HepG2 (cell line): ENCODE measurements at regions not wholly inside any gene's neighbourhood (a gene's known extent, or its start where the extent isn't known, plus 50 kb on each side); places are given as distances from the start of the nearest gene placed in this dataset.

Source experiments
- CHD2 ChIP-seq: IDR thresholded peaks from 2 replicates; pipeline ENCODE4 v1.6.1; 2011; ENCODE audit warnings: low read depth, low read length, improper control_type of control experiment
- GABPA ChIP-seq, 2 experiments: IDR thresholded peaks; 2 replicates each; pipeline ENCODE4 v1.6.1; 2011 to 2016; ENCODE audit warnings: low read depth in 2 of 2, low read length in 1 of 2, missing biosample characterization in 1 of 2, missing genetic modification characterization in 1 of 2
- HIVEP1 ChIP-seq: sonication (generic); formaldehyde crosslinking; IDR thresholded peaks from 2 replicates; pipeline ENCODE4 v1.4.0; 2020; ENCODE audit warnings: mild to moderate bottlenecking, missing genetic modification reagents
- HNF4G ChIP-seq, 2 experiments: sonication (generic) in 1 of 2; formaldehyde crosslinking in 1 of 2; IDR thresholded peaks; 2 replicates each; pipeline versions ENCODE4 v1.4.0 to v1.6.1; 2011 to 2020; ENCODE audit warnings: borderline replicate concordance in 2 of 2, low read depth in 2 of 2, mild to moderate bottlenecking in 2 of 2, low read length in 1 of 2, missing genetic modification reagents in 1 of 2, moderate library complexity in 1 of 2
- JUN ChIP-seq: sonication (generic); formaldehyde crosslinking; IDR thresholded peaks from 2 replicates; pipeline ENCODE4 v1.4.0; 2020; ENCODE audit warnings: mild to moderate bottlenecking, missing genetic modification reagents
- POLR2A ChIP-seq, 2 experiments: IDR thresholded peaks; 2 replicates each; pipeline ENCODE4 v1.6.1; 2011; ENCODE audit warnings: low read depth in 2 of 2, low read length in 2 of 2, mild to moderate bottlenecking in 1 of 2, moderate library complexity in 1 of 2; ENCODE audit not compliant: insufficient read depth in 1 of 2
- ZNF138 ChIP-seq: sonication (generic); formaldehyde crosslinking; IDR thresholded peaks from 2 replicates; pipeline ENCODE4 v1.5.0; 2020; ENCODE audit warnings: mild to moderate bottlenecking, low read depth, missing genetic modification reagents
- ZNF629 ChIP-seq: sonication (generic); formaldehyde crosslinking; conservative IDR thresholded peaks from 2 replicates; pipeline ENCODE4 v1.5.0; 2020; ENCODE audit warnings: missing genetic modification reagents
- TF ChIP-seq, protein P1 (sequence below): sonication (generic); formaldehyde crosslinking; IDR thresholded peaks from 2 replicates; pipeline ENCODE4 v1.5.0; 2020; ENCODE audit warnings: mild to moderate bottlenecking, missing genetic modification reagents, moderate library complexity
- TF ChIP-seq, protein P2 (sequence below): sonication (generic); formaldehyde crosslinking; IDR thresholded peaks from 2 replicates; pipeline ENCODE4 v1.8.1; 2022; ENCODE audit warnings: low read depth, mild to moderate bottlenecking, missing genetic modification reagents
- TF ChIP-seq, protein P3 (sequence below): sonication (generic); formaldehyde crosslinking; IDR thresholded peaks from 2 replicates; pipeline ENCODE4 v1.4.0; 2020; ENCODE audit warnings: missing genetic modification reagents
- TF ChIP-seq, protein P4 (sequence below): sonication (generic); formaldehyde crosslinking; conservative IDR thresholded peaks from 2 replicates; pipeline ENCODE4 v1.4.0; 2020; ENCODE audit warnings: missing genetic modification reagents
- TF ChIP-seq, protein P5 (sequence below): sonication (generic); formaldehyde crosslinking; IDR thresholded peaks from 2 replicates; pipeline ENCODE4 v1.5.0; 2020; ENCODE audit warnings: mild to moderate bottlenecking, missing genetic modification reagents, borderline replicate concordance
- TF ChIP-seq, protein P6 (sequence below): sonication (generic); formaldehyde crosslinking; IDR thresholded peaks from 2 replicates; pipeline ENCODE4 v1.4.0; 2020; ENCODE audit warnings: mild to moderate bottlenecking, missing genetic modification reagents

DNA sequence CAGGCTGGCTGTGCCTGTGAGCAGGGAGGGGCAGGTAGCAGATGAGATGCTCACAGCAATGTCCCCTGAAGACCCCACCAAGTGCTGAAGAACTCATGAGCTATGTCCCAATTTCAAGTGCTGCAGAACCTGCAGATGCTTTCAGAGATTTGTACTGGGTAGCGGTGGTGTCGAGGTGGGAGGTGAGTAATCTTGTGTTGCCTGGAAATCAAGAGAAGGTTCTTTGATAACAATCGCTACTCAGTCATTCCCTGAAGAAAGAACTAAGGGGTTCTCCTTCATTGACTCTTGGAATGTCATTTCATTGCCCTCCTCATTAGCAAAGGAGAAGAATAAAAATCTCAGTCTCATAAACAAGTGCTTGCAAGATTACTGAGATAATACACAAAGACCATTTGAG is 246.4 kb downstream of the EMX2 start:
- TF ChIP-seq, protein P1, sequence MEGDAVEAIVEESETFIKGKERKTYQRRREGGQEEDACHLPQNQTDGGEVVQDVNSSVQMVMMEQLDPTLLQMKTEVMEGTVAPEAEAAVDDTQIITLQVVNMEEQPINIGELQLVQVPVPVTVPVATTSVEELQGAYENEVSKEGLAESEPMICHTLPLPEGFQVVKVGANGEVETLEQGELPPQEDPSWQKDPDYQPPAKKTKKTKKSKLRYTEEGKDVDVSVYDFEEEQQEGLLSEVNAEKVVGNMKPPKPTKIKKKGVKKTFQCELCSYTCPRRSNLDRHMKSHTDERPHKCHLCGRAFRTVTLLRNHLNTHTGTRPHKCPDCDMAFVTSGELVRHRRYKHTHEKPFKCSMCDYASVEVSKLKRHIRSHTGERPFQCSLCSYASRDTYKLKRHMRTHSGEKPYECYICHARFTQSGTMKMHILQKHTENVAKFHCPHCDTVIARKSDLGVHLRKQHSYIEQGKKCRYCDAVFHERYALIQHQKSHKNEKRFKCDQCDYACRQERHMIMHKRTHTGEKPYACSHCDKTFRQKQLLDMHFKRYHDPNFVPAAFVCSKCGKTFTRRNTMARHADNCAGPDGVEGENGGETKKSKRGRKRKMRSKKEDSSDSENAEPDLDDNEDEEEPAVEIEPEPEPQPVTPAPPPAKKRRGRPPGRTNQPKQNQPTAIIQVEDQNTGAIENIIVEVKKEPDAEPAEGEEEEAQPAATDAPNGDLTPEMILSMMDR = no peak
- TF ChIP-seq, protein P2, sequence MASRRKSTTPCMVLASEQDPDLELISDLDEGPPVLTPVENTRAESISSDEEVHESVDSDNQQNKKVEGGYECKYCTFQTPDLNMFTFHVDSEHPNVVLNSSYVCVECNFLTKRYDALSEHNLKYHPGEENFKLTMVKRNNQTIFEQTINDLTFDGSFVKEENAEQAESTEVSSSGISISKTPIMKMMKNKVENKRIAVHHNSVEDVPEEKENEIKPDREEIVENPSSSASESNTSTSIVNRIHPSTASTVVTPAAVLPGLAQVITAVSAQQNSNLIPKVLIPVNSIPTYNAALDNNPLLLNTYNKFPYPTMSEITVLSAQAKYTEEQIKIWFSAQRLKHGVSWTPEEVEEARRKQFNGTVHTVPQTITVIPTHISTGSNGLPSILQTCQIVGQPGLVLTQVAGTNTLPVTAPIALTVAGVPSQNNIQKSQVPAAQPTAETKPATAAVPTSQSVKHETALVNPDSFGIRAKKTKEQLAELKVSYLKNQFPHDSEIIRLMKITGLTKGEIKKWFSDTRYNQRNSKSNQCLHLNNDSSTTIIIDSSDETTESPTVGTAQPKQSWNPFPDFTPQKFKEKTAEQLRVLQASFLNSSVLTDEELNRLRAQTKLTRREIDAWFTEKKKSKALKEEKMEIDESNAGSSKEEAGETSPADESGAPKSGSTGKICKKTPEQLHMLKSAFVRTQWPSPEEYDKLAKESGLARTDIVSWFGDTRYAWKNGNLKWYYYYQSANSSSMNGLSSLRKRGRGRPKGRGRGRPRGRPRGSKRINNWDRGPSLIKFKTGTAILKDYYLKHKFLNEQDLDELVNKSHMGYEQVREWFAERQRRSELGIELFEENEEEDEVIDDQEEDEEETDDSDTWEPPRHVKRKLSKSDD (CRISPR knock-in tag) = no peak
- TF ChIP-seq, protein P3, sequence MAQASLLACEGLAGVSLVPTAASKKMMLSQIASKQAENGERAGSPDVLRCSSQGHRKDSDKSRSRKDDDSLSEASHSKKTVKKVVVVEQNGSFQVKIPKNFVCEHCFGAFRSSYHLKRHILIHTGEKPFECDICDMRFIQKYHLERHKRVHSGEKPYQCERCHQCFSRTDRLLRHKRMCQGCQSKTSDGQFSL (CRISPR knock-in tag) = no peak
- TF ChIP-seq, protein P4, sequence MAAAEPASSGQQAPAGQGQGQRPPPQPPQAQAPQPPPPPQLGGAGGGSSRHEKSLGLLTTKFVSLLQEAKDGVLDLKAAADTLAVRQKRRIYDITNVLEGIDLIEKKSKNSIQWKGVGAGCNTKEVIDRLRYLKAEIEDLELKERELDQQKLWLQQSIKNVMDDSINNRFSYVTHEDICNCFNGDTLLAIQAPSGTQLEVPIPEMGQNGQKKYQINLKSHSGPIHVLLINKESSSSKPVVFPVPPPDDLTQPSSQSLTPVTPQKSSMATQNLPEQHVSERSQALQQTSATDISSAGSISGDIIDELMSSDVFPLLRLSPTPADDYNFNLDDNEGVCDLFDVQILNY (CRISPR knock-in tag) = no peak
- TF ChIP-seq JUN (CRISPR knock-in tag) (no peak), HIVEP1 (CRISPR knock-in tag) (no peak), ZNF629 (CRISPR knock-in tag) (no peak), POLR2A (IDR thresholded peaks at IDR 0.05; ENCODE audit: insufficient read depth in 1 of 2, low read depth in 2 of 2, low read length in 2 of 2) (no peak), CHD2 (no peak), GABPA (IDR thresholded peaks at IDR 0.05; ENCODE audit: low read depth, low read length) (no peak), GABPA (CRISPR knock-in tag; IDR thresholded peaks at IDR 0.05; ENCODE audit: low read depth) (no peak), HNF4G (IDR thresholded peaks at IDR 0.05; ENCODE audit: borderline replicate concordance, low read depth, low read length) (no peak), HNF4G (CRISPR knock-in tag; IDR thresholded peaks at IDR 0.05; ENCODE audit: borderline replicate concordance, low read depth) (no peak), ZNF138 (CRISPR knock-in tag) (no peak)
- TF ChIP-seq, protein P5, sequence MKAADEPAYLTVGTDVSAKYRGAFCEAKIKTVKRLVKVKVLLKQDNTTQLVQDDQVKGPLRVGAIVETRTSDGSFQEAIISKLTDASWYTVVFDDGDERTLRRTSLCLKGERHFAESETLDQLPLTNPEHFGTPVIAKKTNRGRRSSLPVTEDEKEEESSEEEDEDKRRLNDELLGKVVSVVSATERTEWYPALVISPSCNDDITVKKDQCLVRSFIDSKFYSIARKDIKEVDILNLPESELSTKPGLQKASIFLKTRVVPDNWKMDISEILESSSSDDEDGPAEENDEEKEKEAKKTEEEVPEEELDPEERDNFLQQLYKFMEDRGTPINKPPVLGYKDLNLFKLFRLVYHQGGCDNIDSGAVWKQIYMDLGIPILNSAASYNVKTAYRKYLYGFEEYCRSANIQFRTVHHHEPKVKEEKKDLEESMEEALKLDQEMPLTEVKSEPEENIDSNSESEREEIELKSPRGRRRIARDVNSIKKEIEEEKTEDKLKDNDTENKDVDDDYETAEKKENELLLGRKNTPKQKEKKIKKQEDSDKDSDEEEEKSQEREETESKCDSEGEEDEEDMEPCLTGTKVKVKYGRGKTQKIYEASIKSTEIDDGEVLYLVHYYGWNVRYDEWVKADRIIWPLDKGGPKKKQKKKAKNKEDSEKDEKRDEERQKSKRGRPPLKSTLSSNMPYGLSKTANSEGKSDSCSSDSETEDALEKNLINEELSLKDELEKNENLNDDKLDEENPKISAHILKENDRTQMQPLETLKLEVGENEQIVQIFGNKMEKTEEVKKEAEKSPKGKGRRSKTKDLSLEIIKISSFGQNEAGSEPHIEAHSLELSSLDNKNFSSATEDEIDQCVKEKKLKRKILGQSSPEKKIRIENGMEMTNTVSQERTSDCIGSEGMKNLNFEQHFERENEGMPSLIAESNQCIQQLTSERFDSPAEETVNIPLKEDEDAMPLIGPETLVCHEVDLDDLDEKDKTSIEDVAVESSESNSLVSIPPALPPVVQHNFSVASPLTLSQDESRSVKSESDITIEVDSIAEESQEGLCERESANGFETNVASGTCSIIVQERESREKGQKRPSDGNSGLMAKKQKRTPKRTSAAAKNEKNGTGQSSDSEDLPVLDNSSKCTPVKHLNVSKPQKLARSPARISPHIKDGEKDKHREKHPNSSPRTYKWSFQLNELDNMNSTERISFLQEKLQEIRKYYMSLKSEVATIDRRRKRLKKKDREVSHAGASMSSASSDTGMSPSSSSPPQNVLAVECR (CRISPR knock-in tag) = no peak
- TF ChIP-seq, protein P6, sequence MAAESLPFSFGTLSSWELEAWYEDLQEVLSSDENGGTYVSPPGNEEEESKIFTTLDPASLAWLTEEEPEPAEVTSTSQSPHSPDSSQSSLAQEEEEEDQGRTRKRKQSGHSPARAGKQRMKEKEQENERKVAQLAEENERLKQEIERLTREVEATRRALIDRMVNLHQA (CRISPR knock-in tag) = no peak
